ENCODE measurements at regions not wholly inside any gene's neighbourhood (a gene's known extent, or its start where the extent isn't known, plus 50 kb on each side); places are given as distances from the start of the nearest gene placed in this dataset.

DNA sequence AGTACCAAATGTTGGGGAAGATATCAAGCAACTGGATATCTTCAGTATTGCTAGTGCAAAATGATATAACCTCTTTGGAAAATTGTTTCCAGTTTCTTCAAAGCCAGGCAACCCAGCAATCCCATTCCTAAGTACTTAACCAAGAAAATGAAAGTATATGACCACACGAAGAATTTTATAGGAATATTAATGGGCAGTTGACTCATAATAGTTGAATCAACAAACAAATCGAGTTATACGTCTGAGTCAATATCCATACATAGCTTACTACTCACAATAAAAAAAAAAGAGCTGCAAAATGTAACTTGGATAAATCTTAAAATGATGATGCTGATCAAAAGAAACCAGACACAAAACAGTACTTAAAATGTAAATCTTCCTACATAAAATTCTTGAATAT lies 810.4 kb downstream of the METTL4 start:
- 20% methylated on average over 3 of the region's 3 CpGs for WGBS (ENCODE audit: low lambda C conversion rate)

DNA sequence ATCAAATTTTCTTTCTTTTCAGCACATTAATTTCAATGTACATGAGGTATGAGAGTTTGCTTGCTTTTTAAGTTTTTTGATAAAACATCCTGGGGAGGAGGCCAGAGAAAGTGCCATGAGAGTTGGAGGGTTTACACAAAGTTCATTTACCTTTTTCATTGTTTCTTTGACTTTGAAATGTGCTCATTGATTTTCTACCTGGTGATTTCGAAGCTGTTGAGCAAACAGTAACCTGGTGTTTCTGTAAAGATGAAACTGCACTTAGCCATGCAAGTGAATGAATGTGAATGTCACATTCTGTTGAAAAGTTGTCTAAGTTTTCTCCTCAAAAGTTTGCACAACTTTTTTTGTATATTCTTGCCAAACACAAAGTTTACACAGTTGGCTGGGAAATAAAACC lies 797.0 kb downstream of the METTL4 start:
- no peak overlapping the region for H3K9ac ChIP-seq
- H2AFZ ChIP-seq (ENCODE audit: low read depth), result no peak overlapping the region
- no peaks in the 10 kb centered on the region for H3K9me3 ChIP-seq
- WGBS (ENCODE audit: low lambda C conversion rate), result 0% methylated on average over 1 of the region's 1 CpG
- no peaks in the 10 kb centered on the region for H4K20me1 ChIP-seq (ENCODE audit: insufficient read depth)
- H3F3A ChIP-seq (replicated peaks; ENCODE audit: insufficient read depth), result no peaks in the 10 kb centered on the region
- TF ChIP-seq, protein P1, sequence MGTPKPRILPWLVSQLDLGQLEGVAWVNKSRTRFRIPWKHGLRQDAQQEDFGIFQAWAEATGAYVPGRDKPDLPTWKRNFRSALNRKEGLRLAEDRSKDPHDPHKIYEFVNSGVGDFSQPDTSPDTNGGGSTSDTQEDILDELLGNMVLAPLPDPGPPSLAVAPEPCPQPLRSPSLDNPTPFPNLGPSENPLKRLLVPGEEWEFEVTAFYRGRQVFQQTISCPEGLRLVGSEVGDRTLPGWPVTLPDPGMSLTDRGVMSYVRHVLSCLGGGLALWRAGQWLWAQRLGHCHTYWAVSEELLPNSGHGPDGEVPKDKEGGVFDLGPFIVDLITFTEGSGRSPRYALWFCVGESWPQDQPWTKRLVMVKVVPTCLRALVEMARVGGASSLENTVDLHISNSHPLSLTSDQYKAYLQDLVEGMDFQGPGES (IDR thresholded peaks at IDR 0.05; ENCODE audit: low read depth, low read length), result no peak
- TF ChIP-seq GABPA (IDR thresholded peaks at IDR 0.05; ENCODE audit: low read depth), result no peak
- TF ChIP-seq, protein P2, sequence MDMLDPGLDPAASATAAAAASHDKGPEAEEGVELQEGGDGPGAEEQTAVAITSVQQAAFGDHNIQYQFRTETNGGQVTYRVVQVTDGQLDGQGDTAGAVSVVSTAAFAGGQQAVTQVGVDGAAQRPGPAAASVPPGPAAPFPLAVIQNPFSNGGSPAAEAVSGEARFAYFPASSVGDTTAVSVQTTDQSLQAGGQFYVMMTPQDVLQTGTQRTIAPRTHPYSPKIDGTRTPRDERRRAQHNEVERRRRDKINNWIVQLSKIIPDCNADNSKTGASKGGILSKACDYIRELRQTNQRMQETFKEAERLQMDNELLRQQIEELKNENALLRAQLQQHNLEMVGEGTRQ (IDR thresholded peaks at IDR 0.05; ENCODE audit: borderline replicate concordance, low read depth, low read length), result no peak
- TF ChIP-seq RFX5 (IDR thresholded peaks at IDR 0.05; ENCODE audit: low read length), result no peak
- TF ChIP-seq, protein P3, sequence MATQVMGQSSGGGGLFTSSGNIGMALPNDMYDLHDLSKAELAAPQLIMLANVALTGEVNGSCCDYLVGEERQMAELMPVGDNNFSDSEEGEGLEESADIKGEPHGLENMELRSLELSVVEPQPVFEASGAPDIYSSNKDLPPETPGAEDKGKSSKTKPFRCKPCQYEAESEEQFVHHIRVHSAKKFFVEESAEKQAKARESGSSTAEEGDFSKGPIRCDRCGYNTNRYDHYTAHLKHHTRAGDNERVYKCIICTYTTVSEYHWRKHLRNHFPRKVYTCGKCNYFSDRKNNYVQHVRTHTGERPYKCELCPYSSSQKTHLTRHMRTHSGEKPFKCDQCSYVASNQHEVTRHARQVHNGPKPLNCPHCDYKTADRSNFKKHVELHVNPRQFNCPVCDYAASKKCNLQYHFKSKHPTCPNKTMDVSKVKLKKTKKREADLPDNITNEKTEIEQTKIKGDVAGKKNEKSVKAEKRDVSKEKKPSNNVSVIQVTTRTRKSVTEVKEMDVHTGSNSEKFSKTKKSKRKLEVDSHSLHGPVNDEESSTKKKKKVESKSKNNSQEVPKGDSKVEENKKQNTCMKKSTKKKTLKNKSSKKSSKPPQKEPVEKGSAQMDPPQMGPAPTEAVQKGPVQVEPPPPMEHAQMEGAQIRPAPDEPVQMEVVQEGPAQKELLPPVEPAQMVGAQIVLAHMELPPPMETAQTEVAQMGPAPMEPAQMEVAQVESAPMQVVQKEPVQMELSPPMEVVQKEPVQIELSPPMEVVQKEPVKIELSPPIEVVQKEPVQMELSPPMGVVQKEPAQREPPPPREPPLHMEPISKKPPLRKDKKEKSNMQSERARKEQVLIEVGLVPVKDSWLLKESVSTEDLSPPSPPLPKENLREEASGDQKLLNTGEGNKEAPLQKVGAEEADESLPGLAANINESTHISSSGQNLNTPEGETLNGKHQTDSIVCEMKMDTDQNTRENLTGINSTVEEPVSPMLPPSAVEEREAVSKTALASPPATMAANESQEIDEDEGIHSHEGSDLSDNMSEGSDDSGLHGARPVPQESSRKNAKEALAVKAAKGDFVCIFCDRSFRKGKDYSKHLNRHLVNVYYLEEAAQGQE (IDR thresholded peaks at IDR 0.05; ENCODE audit: low read depth, low read length), result no peak
- no peak for TF ChIP-seq RCOR1 (IDR thresholded peaks at IDR 0.05; ENCODE audit: low read length)
- TF ChIP-seq RXRA (IDR thresholded peaks at IDR 0.05; ENCODE audit: borderline replicate concordance, low read depth), result no peak
- TF ChIP-seq TEAD4 (IDR thresholded peaks at IDR 0.05; ENCODE audit: borderline replicate concordance, insufficient read depth), result no peak
- no peaks in the 10 kb centered on the region for H3K36me3 ChIP-seq (replicated peaks in 1 of 2; ENCODE audit: control insufficient read depth in 1 of 2, insufficient read depth in 2 of 2, low read length in 1 of 2)
- CTCF ChIA-PET, result no interaction called here
- H3K27me3 ChIP-seq (ENCODE audit: insufficient read depth), result no peaks in the 10 kb centered on the region; the same call in 1 of the 2 replicates
- H3K27ac ChIP-seq (ENCODE audit: low read depth in 2 of 2, low read length in 1 of 2), result no peak overlapping the region
- no peaks in the 10 kb centered on the region for H3K79me2 ChIP-seq (ENCODE audit: insufficient read depth)
- no peak overlapping the region for H3K4me2 ChIP-seq
- DNase-seq, result no peak
- H3K4me3 ChIP-seq (ENCODE audit: low read depth in 2 of 2, low read length in 1 of 2), result no peak overlapping the region
- no peaks in the 10 kb centered on the region for H3K9me2 ChIP-seq
- POLR2A ChIA-PET, result no interaction called here
- H3K4me1 ChIP-seq (ENCODE audit: control insufficient read depth in 1 of 2, insufficient read depth in 2 of 2, low read depth in 1 of 2, low read length in 1 of 2), result no peaks in the 10 kb centered on the region

More for the DNA sequence above, 810.4 kb downstream of the METTL4 start:
- H4K20me1 ChIP-seq (ENCODE audit: insufficient read depth), result no peaks in the 10 kb centered on the region
- no peak overlapping the region for H3K4me3 ChIP-seq (ENCODE audit: low read depth in 2 of 2, low read length in 1 of 2)
- no peaks in the 10 kb centered on the region for H3K79me2 ChIP-seq (ENCODE audit: insufficient read depth)
- no peak overlapping the region; the same call in 1 of the 2 replicates for H3K4me2 ChIP-seq
- H3K4me1 ChIP-seq (ENCODE audit: control insufficient read depth in 1 of 2, insufficient read depth in 2 of 2, low read depth in 1 of 2, low read length in 1 of 2), result no peaks in the 10 kb centered on the region
- H3K36me3 ChIP-seq (replicated peaks in 1 of 2; ENCODE audit: control insufficient read depth in 1 of 2, insufficient read depth in 2 of 2, low read length in 1 of 2), result no peaks in the 10 kb centered on the region
- H3K27ac ChIP-seq (ENCODE audit: low read depth in 2 of 2, low read length in 1 of 2), result no peak overlapping the region
- no peak for DNase-seq
- no peaks in the 10 kb centered on the region for H3K9me3 ChIP-seq
- POLR2A ChIA-PET, result no interaction called here
- H3K27me3 ChIP-seq (ENCODE audit: insufficient read depth), result no peaks in the 10 kb centered on the region
- H3F3A ChIP-seq (replicated peaks; ENCODE audit: insufficient read depth), result no peaks in the 10 kb centered on the region
- no peaks in the 10 kb centered on the region for H3K9me2 ChIP-seq
- H3K9ac ChIP-seq, result no peak overlapping the region
- no peak overlapping the region for H2AFZ ChIP-seq (ENCODE audit: low read depth)
- CTCF ChIA-PET, result no interaction called here
- no peak for TF ChIP-seq JUND (IDR thresholded peaks at IDR 0.05)
- no peak for TF ChIP-seq YY1 (IDR thresholded peaks at IDR 0.05; ENCODE audit: low read depth)
- TF ChIP-seq FOSL2 (IDR thresholded peaks at IDR 0.05; ENCODE audit: borderline replicate concordance, low read depth), result no peak
- TF ChIP-seq RXRA (IDR thresholded peaks at IDR 0.05; ENCODE audit: borderline replicate concordance, low read depth), result no peak
- TF ChIP-seq POLR2AphosphoS5 (IDR thresholded peaks at IDR 0.05; ENCODE audit: low read depth, low read length), result no peak
- no peak for TF ChIP-seq TAF1 (IDR thresholded peaks at IDR 0.05; ENCODE audit: borderline replicate concordance, low read depth, low read length)
- no peak for TF ChIP-seq RAD21 (IDR thresholded peaks at IDR 0.05; ENCODE audit: low read length)
- TF ChIP-seq SMC3 (IDR thresholded peaks at IDR 0.05; ENCODE audit: low read depth, low read length), result no peak
- no peak for TF ChIP-seq RFX5 (IDR thresholded peaks at IDR 0.05; ENCODE audit: low read length)
- no peak for TF ChIP-seq FOXM1 (IDR thresholded peaks at IDR 0.05; ENCODE audit: low read depth)
- TF ChIP-seq, protein P1 (IDR thresholded peaks at IDR 0.05; ENCODE audit: low read depth, low read length), result no peak
- TF ChIP-seq, protein P4, sequence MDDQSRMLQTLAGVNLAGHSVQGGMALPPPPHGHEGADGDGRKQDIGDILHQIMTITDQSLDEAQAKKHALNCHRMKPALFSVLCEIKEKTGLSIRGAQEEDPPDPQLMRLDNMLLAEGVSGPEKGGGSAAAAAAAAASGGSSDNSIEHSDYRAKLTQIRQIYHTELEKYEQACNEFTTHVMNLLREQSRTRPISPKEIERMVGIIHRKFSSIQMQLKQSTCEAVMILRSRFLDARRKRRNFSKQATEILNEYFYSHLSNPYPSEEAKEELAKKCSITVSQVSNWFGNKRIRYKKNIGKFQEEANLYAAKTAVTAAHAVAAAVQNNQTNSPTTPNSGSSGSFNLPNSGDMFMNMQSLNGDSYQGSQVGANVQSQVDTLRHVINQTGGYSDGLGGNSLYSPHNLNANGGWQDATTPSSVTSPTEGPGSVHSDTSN (IDR thresholded peaks at IDR 0.05), result no peak
- TF ChIP-seq MXI1 (IDR thresholded peaks at IDR 0.05; ENCODE audit: low read depth, low read length), result no peak
- TF ChIP-seq SIN3A (IDR thresholded peaks at IDR 0.05; ENCODE audit: borderline replicate concordance, low read depth, low read length), result no peak

All from SK-N-SH (cell line).